Epithelial cell of proximal tubule (primary cell): ENCODE measurements at regions not wholly inside any gene's neighbourhood (a gene's known extent, or its start where the extent isn't known, plus 50 kb on each side); places are given as distances from the start of the nearest gene placed in this dataset.

Experiments
- DNase-seq: peaks from one replicate; pipeline ENCODE4 v3.0.0-alpha.2; 2011; ENCODE audit warnings: low read depth
- H3K4me3 ChIP-seq: 2 replicates; pipeline ENCODE4 v1.5.1; 2011; ENCODE audit warnings: low read depth, mild to moderate bottlenecking, low read length
- TF ChIP-seq, protein P1 (sequence below): conservative IDR thresholded peaks from 2 replicates; pipeline ENCODE4 v1.5.1; 2012; ENCODE audit warnings: low read depth, mild to moderate bottlenecking, low read length

DNA sequence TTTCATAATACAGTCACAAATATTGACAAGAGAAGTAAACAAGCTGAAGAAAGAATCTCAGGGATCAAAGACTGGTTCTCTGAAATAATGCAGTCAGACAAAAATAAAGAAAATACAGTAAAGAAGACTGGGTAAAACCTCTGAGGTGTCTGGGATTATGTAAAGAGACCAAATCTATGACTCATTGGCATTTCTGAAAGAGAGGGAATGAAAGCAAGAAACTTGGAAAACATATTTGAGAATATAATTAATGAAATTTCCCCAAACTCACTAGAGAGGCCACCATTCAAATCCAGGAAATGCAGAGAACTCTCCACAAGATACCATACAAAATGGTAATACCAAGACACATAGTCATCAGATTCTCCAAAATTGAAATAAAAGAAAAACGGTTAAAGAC, 53.0 kb upstream of the GPC6 start:
- H3K4me3 ChIP-seq, result no peak overlapping the region
- DNase-seq, result no peak
- TF ChIP-seq, protein P1, sequence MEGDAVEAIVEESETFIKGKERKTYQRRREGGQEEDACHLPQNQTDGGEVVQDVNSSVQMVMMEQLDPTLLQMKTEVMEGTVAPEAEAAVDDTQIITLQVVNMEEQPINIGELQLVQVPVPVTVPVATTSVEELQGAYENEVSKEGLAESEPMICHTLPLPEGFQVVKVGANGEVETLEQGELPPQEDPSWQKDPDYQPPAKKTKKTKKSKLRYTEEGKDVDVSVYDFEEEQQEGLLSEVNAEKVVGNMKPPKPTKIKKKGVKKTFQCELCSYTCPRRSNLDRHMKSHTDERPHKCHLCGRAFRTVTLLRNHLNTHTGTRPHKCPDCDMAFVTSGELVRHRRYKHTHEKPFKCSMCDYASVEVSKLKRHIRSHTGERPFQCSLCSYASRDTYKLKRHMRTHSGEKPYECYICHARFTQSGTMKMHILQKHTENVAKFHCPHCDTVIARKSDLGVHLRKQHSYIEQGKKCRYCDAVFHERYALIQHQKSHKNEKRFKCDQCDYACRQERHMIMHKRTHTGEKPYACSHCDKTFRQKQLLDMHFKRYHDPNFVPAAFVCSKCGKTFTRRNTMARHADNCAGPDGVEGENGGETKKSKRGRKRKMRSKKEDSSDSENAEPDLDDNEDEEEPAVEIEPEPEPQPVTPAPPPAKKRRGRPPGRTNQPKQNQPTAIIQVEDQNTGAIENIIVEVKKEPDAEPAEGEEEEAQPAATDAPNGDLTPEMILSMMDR, result no peak

DNA sequence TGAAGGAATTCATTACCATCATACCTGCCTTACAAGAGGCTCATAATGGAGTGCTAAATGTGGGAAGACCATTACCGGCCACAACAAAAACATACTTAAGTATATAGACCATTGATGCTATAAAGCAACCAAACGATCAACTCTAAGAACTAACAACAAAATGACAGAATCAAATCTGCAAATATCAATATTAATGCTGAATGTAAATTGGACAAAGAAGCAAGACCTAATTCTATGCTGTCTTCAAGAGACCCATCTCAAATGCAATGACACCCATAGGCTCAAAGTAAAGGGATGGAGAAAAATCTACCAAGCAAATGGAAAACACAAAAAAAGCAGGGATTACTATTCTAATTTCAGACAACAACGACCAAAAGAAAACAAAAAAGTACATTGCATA, 52.3 kb upstream of the GPC6 start:
- H3K4me3 ChIP-seq, result no peak overlapping the region

More for the DNA sequence above, 52.3 kb upstream of the GPC6 start:
- DNase-seq, result no peak
- TF ChIP-seq, protein P1, result no peak
